HCT116 (cell line): ENCODE measurements at regions not wholly inside any gene's neighbourhood (a gene's known extent, or its start where the extent isn't known, plus 50 kb on each side); places are given as distances from the start of the nearest gene placed in this dataset.

Experiments
- ATAC-seq: fragments of 200-7000 bp; cut with Tn5 transposase; 2 replicates; pipeline ENCODE4 v1.9.1; 2020; ENCODE audit warnings: mild to moderate bottlenecking, moderate library complexity
- BruUV-seq: library from RNA; stranded (reverse); fragments of 400-500 nt; replicated peaks from 2 replicates; lab custom pipeline; 2021; lab: Mats Ljungman, UMichigan
- CTCF ChIA-PET: fragments of 300-600 bp; sonication (Branson Sonifier 250); formaldehyde crosslinking; loops from one replicate; lab custom pipeline; 2021; ENCODE audit warnings: antibody characterized with exemption; lab: Charles Lee
- POLR2A ChIA-PET: fragments of 300-600, 350-600 bp; sonication (Branson Sonifier 250); formaldehyde crosslinking; loops from one replicate; lab custom pipeline; 2021; ENCODE audit warnings: antibody characterized with exemption; lab: Charles Lee
- RAD21 ChIA-PET, 2 experiments: fragments of 300-600 bp; sonication (Branson Sonifier 250); formaldehyde crosslinking; loops; one replicate each; lab custom pipeline; 2023; ENCODE audit warnings: low total read pairs in 2 of 2; ENCODE audit not compliant: uncharacterized antibody in 2 of 2, unreplicated experiment in 2 of 2, low non-redundant PET in 1 of 2; lab: Charles Lee
- DNase-seq: peaks from one replicate; pipeline ENCODE4 v3.0.0-alpha.2; 2010; ENCODE audit warnings: low read depth, low spot score
- H2AFZ ChIP-seq: fragments of 200-600 bp; shearing (Covaris generic), sonication (generic); 2 replicates; pipeline ENCODE4 v1.6.1; 2017; ENCODE audit warnings: low read depth, mixed run types, mixed read lengths, antibody characterized with exemption, low read length; ENCODE audit not compliant: poor library complexity, severe bottlenecking
- H3K27ac ChIP-seq: 2 replicates; pipeline ENCODE4 v1.5.1; 2012; ENCODE audit warnings: low read depth, low read length
- H3K27me3 ChIP-seq: fragments of 200-600 bp; sonication (generic); 2 replicates; pipeline ENCODE4 v1.6.1; 2016; ENCODE audit warnings: mixed run types, low read length, mixed read lengths; ENCODE audit not compliant: insufficient read depth
- H3K36me3 ChIP-seq, 2 experiments: fragments of 200-500 bp in 1 of 2; fragments of 200-600 bp in 1 of 2; sonication (Bioruptor generic) in 1 of 2; sonication (generic) in 1 of 2; 2 replicates each; pipeline versions ENCODE4 v1.5.1 to v1.6.1; 2014 to 2016; ENCODE audit warnings: low read length in 2 of 2, inconsistent platforms in 1 of 2, mixed read lengths in 1 of 2, mixed run types in 1 of 2; ENCODE audit not compliant: insufficient read depth in 2 of 2, control insufficient read depth in 1 of 2
- H3K4me1 ChIP-seq, 2 experiments: fragments of 200-600 bp in 1 of 2; sonication (generic) in 1 of 2; 2 replicates each; pipeline versions ENCODE4 v1.5.1 to v1.6.1; 2012 to 2017; ENCODE audit warnings: low read length in 2 of 2, inconsistent platforms in 1 of 2, mild to moderate bottlenecking in 1 of 2, mixed read lengths in 1 of 2, mixed run types in 1 of 2, moderate library complexity in 1 of 2; ENCODE audit not compliant: insufficient read depth in 2 of 2, control insufficient read depth in 1 of 2
- H3K4me2 ChIP-seq: fragments of 200-600 bp; sonication (generic); 2 replicates; pipeline ENCODE4 v1.6.1; 2017; ENCODE audit warnings: mixed run types, low read length, mixed read lengths
- H3K4me3 ChIP-seq, 2 experiments: fragments of 200-600 bp in 1 of 2; sonication (generic) in 1 of 2; replicated peaks in 1 of 2; 2 replicates each; pipeline ENCODE4 v1.5.1; 2011 to 2016; ENCODE audit warnings: low read length in 2 of 2, control low read depth in 1 of 2, low read depth in 1 of 2, mild to moderate bottlenecking in 1 of 2, mixed read lengths in 1 of 2, mixed run types in 1 of 2
- H3K79me2 ChIP-seq: fragments of 200-600 bp; sonication (generic); 2 replicates; pipeline ENCODE4 v1.6.1; 2017; ENCODE audit warnings: mild to moderate bottlenecking, mixed run types, low read length, moderate library complexity, mixed read lengths; ENCODE audit not compliant: insufficient read depth
- H3K9ac ChIP-seq: fragments of 200-600 bp; sonication (generic); 2 replicates; pipeline ENCODE4 v1.6.1; 2016; ENCODE audit warnings: low read length, mixed read lengths
- H3K9me2 ChIP-seq: fragments of 200-600 bp; sonication (generic), shearing (Covaris generic); 2 replicates; pipeline ENCODE4 v1.6.1; 2017; ENCODE audit warnings: mixed run types, mild to moderate bottlenecking, moderate library complexity; ENCODE audit not compliant: insufficient read depth
- H3K9me3 ChIP-seq, 2 experiments: fragments of 200-500 bp in 1 of 2; fragments of 200-600 bp in 1 of 2; sonication (Bioruptor generic) in 1 of 2; sonication (generic) in 1 of 2; 2 replicates each; pipeline ENCODE4 v1.6.1; 2014 to 2017; ENCODE audit warnings: low read length in 2 of 2, mixed read lengths in 2 of 2, inconsistent platforms in 1 of 2, low read depth in 1 of 2, mild to moderate bottlenecking in 1 of 2, mixed run types in 1 of 2, moderate library complexity in 1 of 2; ENCODE audit not compliant: control insufficient read depth in 1 of 2, insufficient read depth in 1 of 2
- H4K20me1 ChIP-seq: fragments of 200-600 bp; sonication (generic), shearing (Covaris generic); 2 replicates; pipeline ENCODE4 v1.6.1; 2017; ENCODE audit warnings: mixed run types, mild to moderate bottlenecking, moderate library complexity; ENCODE audit not compliant: insufficient read depth
- CBX3 ChIP-seq: IDR thresholded peaks from 2 replicates; pipeline ENCODE4 v1.6.1; 2012; ENCODE audit warnings: low read depth
- CEBPB ChIP-seq: IDR thresholded peaks from 2 replicates; pipeline ENCODE4 v1.6.1; 2012; ENCODE audit warnings: low read depth
- ELF1 ChIP-seq: IDR thresholded peaks from 2 replicates; pipeline ENCODE4 v1.6.1; 2012; ENCODE audit warnings: low read depth, borderline replicate concordance
- EZH2phosphoT487 ChIP-seq: fragments of 200-600 bp; IDR thresholded peaks from 2 replicates; pipeline ENCODE4 v1.6.1; 2018; ENCODE audit warnings: antibody characterized with exemption, borderline replicate concordance
- FOSL1 ChIP-seq: IDR thresholded peaks from 2 replicates; pipeline ENCODE4 v1.6.1; 2012; ENCODE audit warnings: low read depth
- JUND ChIP-seq: IDR thresholded peaks from 2 replicates; pipeline ENCODE4 v1.6.1; 2012
- POLR2AphosphoS5 ChIP-seq: IDR thresholded peaks from 2 replicates; pipeline ENCODE4 v1.6.1; 2011; ENCODE audit warnings: mild to moderate bottlenecking, low read depth, low read length, moderate library complexity
- RAD21 ChIP-seq: IDR thresholded peaks from 2 replicates; pipeline ENCODE4 v1.6.1; 2012; ENCODE audit warnings: low read depth, mild to moderate bottlenecking
- SRF ChIP-seq: IDR thresholded peaks from 2 replicates; pipeline ENCODE4 v1.6.1; 2012; ENCODE audit warnings: low read depth
- TCF7L2 ChIP-seq: IDR thresholded peaks from 2 replicates; pipeline ENCODE4 v1.7.0; 2011; ENCODE audit warnings: borderline replicate concordance, inconsistent platforms; ENCODE audit not compliant: insufficient read depth, insufficient read length; ENCODE audit errors: extremely low read depth
- ZFX ChIP-seq: fragments of 450-650 bp; IDR thresholded peaks from 2 replicates; pipeline ENCODE4 v1.6.1; 2017
- ZNF274 ChIP-seq: fragments of 200-500 bp; sonication (Bioruptor generic); IDR thresholded peaks from 2 replicates; pipeline ENCODE4 v1.6.1; 2014; ENCODE audit warnings: mild to moderate bottlenecking, low read depth, low read length, inconsistent platforms
- intact Hi-C: fragments of 100-400 bp; cut with micrococcal nuclease; formaldehyde crosslinking; loops from 2 replicates; pipeline ENCODE4 v1.10.0; 2022
- TF ChIP-seq, protein P1 (sequence below): IDR thresholded peaks from 2 replicates; pipeline ENCODE4 v1.6.1; 2012
- TF ChIP-seq, protein P2 (sequence below): IDR thresholded peaks from 2 replicates; pipeline ENCODE4 v1.6.1; 2012
- TF ChIP-seq, protein P3 (sequence below): IDR thresholded peaks from 2 replicates; pipeline ENCODE4 v1.6.1; 2011; ENCODE audit warnings: mild to moderate bottlenecking, low read length, moderate library complexity; ENCODE audit not compliant: insufficient replicate concordance; ENCODE audit errors: extremely low read depth
- TF ChIP-seq, protein P4 (sequence below), 3 experiments: fragments of 200-600 bp in 1 of 3; sonication (generic) in 1 of 3; IDR thresholded peaks in 2 of 3; conservative IDR thresholded peaks in 1 of 3; 2 replicates each; pipeline ENCODE4 v1.5.1; 2012 to 2017; ENCODE audit warnings: low read depth in 2 of 3, low read length in 2 of 3, antibody characterized with exemption in 1 of 3, borderline replicate concordance in 1 of 3, control low read depth in 1 of 3, mild to moderate bottlenecking in 1 of 3, mixed read lengths in 1 of 3, mixed run types in 1 of 3, moderate library complexity in 1 of 3; ENCODE audit not compliant: insufficient read depth in 1 of 3

DNA sequence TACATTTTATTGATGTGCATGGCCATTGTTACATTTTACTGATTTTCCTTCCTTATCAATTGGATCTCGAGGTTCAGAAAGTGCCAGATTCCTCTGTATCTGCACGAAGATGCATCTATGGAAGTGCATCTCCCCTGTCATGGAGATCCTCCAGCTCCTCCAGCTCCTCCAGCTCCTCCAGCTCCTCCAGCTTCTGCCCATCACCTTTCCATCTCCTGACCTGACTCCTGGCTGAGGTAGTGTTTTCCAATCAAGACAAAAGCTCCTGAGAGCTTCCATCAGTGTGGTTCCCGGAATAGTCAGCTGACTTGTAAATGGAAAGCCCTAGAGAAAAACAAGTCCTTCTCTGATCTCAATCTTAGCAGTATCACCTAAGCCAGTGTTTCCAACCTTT is 90.8 kb upstream of the KLF6 start:
- no peak overlapping the region for H2AFZ ChIP-seq
- no peaks in the 10 kb centered on the region for H3K9me3 ChIP-seq
- DNase-seq (no peak), ATAC-seq (no peak)
- no peak overlapping the region for H3K4me2 ChIP-seq
- RAD21 ChIA-PET, result no interaction called here
- CTCF ChIA-PET, result no interaction called here
- no peak overlapping the region for H3K9ac ChIP-seq
- no peaks in the 10 kb centered on the region for H3K79me2 ChIP-seq
- H4K20me1 ChIP-seq, result no peaks in the 10 kb centered on the region
- intact Hi-C loops, result no loop called here
- H3K27ac ChIP-seq, result no peak overlapping the region
- H3K4me1 ChIP-seq, result peaks cover 0 to 18% of the 10 kb centered on the region in 2 experiments; a peak in 1 of 4 replicates
- no peak overlapping the region for H3K4me3 ChIP-seq
- no peaks in the 10 kb centered on the region for H3K36me3 ChIP-seq
- no peaks in the 10 kb centered on the region for H3K27me3 ChIP-seq
- BruUV-seq, result no TSS peak
- no peaks in the 10 kb centered on the region for H3K9me2 ChIP-seq
- POLR2A ChIA-PET, result interaction anchor here (2.4 kb wide), 1 partner anchor 91 kb away, joined by 6 read pairs; the partner anchor contains the start of gene KLF6
- TF ChIP-seq CBX3, result no peak
- TF ChIP-seq, protein P1, sequence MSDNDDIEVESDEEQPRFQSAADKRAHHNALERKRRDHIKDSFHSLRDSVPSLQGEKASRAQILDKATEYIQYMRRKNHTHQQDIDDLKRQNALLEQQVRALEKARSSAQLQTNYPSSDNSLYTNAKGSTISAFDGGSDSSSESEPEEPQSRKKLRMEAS, result no peak
- TF ChIP-seq FOSL1, result no peak
- TF ChIP-seq SRF, result no peak
- TF ChIP-seq, protein P2, sequence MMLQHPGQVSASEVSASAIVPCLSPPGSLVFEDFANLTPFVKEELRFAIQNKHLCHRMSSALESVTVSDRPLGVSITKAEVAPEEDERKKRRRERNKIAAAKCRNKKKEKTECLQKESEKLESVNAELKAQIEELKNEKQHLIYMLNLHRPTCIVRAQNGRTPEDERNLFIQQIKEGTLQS, result no peak
- no peak for TF ChIP-seq EZH2phosphoT487
- TF ChIP-seq, protein P3, sequence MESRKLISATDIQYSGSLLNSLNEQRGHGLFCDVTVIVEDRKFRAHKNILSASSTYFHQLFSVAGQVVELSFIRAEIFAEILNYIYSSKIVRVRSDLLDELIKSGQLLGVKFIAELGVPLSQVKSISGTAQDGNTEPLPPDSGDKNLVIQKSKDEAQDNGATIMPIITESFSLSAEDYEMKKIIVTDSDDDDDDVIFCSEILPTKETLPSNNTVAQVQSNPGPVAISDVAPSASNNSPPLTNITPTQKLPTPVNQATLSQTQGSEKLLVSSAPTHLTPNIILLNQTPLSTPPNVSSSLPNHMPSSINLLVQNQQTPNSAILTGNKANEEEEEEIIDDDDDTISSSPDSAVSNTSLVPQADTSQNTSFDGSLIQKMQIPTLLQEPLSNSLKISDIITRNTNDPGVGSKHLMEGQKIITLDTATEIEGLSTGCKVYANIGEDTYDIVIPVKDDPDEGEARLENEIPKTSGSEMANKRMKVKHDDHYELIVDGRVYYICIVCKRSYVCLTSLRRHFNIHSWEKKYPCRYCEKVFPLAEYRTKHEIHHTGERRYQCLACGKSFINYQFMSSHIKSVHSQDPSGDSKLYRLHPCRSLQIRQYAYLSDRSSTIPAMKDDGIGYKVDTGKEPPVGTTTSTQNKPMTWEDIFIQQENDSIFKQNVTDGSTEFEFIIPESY, result no peak
- TF ChIP-seq ZNF274, result no peak
- TF ChIP-seq TCF7L2, result no peak
- TF ChIP-seq ZFX, result no peak
- TF ChIP-seq CEBPB, result no peak
- TF ChIP-seq, protein P4, sequence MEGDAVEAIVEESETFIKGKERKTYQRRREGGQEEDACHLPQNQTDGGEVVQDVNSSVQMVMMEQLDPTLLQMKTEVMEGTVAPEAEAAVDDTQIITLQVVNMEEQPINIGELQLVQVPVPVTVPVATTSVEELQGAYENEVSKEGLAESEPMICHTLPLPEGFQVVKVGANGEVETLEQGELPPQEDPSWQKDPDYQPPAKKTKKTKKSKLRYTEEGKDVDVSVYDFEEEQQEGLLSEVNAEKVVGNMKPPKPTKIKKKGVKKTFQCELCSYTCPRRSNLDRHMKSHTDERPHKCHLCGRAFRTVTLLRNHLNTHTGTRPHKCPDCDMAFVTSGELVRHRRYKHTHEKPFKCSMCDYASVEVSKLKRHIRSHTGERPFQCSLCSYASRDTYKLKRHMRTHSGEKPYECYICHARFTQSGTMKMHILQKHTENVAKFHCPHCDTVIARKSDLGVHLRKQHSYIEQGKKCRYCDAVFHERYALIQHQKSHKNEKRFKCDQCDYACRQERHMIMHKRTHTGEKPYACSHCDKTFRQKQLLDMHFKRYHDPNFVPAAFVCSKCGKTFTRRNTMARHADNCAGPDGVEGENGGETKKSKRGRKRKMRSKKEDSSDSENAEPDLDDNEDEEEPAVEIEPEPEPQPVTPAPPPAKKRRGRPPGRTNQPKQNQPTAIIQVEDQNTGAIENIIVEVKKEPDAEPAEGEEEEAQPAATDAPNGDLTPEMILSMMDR (IDR thresholded peaks at IDR 0.05 in 2 of 3, conservative IDR thresholded peaks at IDR 0.05 in 1 of 3; ENCODE audit: borderline replicate concordance in 1 of 3, insufficient read depth in 1 of 3, low read depth in 2 of 3, low read length in 2 of 3), result no peak
- TF ChIP-seq POLR2AphosphoS5, result no peak
- TF ChIP-seq JUND, result no peak
- no peak for TF ChIP-seq RAD21
- no peak for TF ChIP-seq ELF1
